Activated CD8-positive, alpha-beta memory T cell treated with anti-CD3 and anti-CD28 coated beads for 36 hours (primary cell): ENCODE measurements at regions not wholly inside any gene's neighbourhood (a gene's known extent, or its start where the extent isn't known, plus 50 kb on each side); places are given as distances from the start of the nearest gene placed in this dataset.

Source experiments
- CTCF ChIA-PET: fragments of 350-600 bp; sonication (Branson Sonifier 250); formaldehyde crosslinking; loops from one replicate; lab custom pipeline; 2021; ENCODE audit warnings: antibody characterized with exemption; lab: Charles Lee
- POLR2A ChIA-PET: fragments of 350-600 bp; sonication (Branson Sonifier 250); formaldehyde crosslinking; loops from one replicate; lab custom pipeline; 2021; ENCODE audit warnings: antibody characterized with exemption; lab: Charles Lee

DNA sequence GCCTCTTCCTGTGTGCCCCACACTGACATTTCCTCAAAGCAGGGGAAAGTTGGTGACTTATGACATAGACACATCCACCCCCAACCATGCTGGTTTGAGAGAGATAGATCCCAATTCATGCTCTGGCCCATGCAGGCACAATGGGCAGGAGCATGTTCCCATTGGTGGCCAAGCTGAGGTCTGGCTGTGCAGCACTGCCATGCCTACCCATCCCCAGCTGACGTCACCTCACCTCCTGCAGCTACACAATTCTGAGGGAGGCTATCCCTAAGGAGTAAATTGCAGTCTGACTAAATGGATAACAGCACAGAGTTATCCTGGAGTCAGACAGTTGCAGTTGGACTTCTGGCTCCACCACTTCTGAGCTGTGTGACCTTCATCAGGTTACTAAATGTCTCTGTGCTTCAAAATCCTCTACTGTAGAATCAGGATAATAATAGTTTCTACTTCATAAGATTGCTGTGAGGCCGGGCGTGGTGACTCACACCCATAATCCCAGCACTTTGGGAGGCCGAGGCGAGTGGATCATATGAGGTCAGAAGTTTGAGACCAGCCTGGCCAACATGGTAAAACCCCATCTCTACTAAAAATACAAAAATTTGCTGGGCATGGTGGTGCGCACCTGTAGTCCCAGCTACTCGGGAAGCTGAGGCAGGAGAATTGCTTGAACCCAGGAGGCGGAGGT lies 323.9 kb downstream of the BCL11B start:
- ChIA-PET POLR2A (no interaction called here), CTCF (no interaction called here)

- CTCF ChIA-PET: no interaction called here
- POLR2A ChIA-PET: no interaction called here
These were observed 322.9 kb downstream of the BCL11B start for GRCh38 chr14:98949051-98949450.

GRCh38 chr14:98949481-98950135 lies 322.4 kb downstream of the BCL11B start:
- CTCF ChIA-PET: no interaction called here

GRCh38 chr14:98950353-98950895 lies 321.6 kb downstream of the BCL11B start:
- ChIA-PET CTCF (no interaction called here), POLR2A (no interaction called here)

More at GRCh38 chr14:98949481-98950135, 322.4 kb downstream of the BCL11B start:
- POLR2A ChIA-PET: no interaction called here

GRCh38 chr14:98951031-98951430 lies 321.0 kb downstream of the BCL11B start:
- CTCF ChIA-PET: no interaction called here

DNA sequence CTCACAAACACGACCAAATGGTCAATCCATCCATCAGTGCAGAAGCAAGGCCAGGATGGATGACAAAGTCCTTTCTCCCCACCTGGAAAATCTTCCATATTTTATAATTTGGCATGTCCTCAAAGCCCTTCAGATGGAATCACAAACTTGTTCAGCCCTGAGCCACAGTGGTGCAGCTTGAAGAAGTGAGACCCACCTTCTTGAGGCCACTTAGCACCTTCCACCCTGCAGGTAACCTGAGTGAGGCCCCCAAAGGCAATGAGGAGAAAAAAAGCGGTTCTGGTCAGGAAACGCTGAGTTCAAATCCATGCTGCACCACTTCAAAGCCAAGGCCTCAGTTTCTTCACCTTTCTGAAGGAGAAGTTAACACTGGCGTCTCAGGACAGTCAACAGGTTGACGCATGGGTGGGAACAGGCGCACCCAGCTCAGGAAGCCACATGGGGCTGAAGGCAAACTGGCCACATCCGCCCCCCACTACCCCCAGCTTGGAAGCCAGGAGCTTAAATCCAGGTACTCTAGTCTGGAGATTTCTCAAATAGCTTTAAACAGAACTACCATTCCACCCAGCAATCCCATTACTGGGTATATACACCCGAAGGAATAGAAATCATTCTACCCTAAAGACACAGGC lies 320.4 kb downstream of the BCL11B start:
- ChIA-PET POLR2A (no interaction called here), CTCF (no interaction called here)

More at GRCh38 chr14:98951031-98951430, 321.0 kb downstream of the BCL11B start:
- POLR2A ChIA-PET: no interaction called here

DNA sequence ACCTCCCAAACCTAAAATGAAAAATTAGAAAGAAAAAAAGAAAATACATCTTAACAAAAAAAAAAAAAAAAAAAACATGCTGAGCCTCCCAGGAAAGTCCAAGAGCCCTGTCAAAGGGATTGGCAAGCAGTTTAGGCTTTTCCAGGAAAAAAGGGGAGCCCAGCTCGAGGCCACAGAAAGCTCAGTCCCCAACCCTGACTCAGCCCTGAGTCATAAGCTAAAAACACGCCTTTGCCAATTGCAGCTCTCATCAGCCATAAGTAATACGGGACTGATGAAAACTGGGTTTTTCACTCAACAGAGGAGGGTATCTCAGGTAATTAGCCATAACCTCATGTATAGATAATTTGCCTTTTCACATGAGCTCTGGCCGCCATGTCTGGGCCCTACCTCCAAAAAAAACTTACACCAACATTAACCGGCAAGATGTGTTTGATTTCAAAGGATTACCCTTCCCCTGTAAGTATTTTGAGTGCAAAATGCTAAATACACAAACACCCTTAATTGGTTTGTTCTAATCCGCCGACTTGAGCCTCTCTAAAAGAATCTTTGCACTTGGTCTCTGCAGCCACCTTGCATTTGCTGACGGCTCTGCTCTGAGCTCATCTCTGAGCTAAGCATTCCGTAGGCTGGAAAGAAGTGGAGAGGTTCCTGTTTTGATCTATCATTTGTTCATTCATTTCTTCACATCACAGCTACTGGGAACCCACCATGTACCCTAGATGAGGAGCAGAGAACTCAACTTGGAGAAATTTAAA lies 319.2 kb downstream of the BCL11B start:
- POLR2A ChIA-PET: no interaction called here
- CTCF ChIA-PET: no interaction called here

DNA sequence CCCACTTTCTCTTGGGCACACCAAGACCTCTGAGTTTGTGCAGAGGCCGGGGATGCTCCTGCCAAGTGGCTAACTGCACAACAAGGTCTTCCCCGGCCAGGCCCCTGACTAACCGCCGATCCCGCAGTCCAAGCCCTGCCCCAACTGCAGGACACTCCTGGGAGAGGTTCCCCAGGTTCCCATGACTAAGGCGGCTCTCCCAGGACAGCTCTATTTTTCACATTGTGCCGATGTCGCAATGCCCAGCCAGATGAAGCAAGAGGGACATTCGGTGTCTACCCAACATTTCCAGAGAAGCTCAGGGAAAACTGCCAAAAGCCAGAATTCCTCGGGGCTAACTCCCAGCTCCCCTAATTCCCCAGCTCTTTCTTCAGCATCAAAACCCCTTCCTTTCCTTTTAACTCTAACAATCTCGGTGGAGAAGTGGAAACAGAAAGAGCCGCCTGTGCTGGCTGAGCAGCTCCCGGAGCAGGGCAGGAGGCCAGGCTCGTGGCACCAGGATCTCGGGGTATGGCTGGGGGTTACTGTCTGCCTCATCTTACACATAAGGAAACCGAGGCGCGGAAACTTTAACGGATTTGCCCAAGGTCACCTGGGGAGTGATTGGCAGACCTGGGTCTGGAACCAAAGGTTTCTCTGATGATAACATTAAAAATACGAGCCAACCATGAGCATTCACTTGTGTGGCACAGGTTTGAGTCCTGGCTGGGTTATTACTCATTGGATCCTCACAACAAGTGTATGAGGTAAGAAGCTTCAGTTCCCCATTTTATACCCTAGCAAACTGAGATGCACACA lies 318.2 kb downstream of the BCL11B start:
- POLR2A ChIA-PET: no interaction called here
- CTCF ChIA-PET: no interaction called here

DNA sequence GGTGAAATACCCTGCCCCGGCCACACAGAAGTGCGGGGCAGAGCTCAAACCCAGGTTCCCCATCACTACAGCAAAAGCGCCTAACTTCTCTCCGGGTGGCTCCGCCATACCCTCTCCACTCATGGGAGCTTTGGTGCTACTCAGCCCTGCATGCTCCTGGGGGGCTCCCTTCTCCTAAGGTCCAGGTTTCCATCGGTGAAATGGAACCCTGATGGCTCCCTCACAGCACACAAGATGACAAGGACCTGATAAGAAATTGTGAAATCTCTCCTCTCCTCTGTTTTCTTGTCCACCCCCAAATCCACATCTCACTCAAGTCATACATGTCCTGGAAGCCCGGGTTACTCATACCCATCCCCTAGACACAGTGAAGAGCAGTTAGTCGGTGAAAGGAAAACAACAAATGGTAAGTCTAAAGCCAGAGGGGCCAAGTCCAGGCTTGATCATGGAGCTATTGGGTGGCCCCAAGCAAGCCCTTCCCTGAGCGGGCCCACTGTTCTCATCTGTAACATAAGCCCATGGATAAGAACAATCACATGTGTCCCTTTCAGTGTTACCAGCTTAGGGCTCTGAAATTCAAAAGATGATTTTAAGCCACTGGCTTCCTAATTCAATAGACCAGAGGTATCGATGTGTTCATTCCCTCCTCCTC lies 317.5 kb downstream of the BCL11B start:
- POLR2A ChIA-PET: no interaction called here
- CTCF ChIA-PET: no interaction called here

DNA sequence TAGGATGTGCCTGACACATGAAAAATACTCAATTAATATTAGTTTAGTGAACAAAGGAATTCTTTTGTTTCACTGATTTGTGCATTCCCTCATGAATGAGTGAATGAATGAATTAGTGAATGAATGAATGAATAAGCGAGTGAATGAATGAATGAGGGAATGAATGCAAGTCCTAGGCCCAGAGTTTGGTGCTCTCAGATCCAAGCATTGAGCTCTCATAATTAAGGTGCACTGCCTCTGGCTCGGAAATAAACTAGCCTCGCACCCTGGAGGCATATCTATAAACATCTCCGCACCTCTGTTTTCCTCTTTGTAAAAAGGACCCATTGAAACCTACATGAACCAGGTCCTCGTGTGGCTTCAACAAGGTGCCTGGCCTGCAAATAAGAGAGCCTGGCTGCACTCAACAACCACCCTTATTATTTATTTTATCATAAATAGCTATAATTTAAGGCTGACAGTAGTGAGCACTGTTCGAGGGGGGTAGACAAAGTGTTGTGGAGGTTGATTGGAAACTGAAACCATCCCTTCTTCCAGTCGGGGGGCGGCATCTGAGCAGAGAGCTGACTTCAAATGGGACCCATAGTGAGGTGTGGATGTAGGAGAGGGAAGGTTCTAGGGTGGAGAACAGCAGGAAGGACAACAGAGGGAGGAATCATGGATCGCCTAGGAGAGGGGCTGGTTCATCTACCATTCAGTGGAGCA lies 316.8 kb downstream of the BCL11B start:
- ChIA-PET POLR2A (no interaction called here), CTCF (no interaction called here)

DNA sequence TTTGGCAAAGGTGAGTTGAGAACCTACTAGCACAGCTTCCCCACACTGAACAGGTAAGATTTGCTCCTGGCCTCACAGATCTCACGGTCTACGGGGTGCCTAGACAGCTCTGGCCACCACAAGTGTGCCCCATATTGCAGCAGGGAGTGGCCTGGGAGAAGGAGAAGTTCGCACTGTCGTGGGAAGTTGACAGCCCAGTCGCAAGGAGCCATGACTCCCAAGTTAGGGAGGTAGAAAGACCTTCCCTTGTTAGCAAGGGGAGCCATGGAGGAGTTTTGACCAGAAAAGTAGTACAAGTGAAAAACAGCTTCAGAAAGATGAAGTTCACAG lies 316.3 kb downstream of the BCL11B start:
- CTCF ChIA-PET: no interaction called here
- POLR2A ChIA-PET: no interaction called here

DNA sequence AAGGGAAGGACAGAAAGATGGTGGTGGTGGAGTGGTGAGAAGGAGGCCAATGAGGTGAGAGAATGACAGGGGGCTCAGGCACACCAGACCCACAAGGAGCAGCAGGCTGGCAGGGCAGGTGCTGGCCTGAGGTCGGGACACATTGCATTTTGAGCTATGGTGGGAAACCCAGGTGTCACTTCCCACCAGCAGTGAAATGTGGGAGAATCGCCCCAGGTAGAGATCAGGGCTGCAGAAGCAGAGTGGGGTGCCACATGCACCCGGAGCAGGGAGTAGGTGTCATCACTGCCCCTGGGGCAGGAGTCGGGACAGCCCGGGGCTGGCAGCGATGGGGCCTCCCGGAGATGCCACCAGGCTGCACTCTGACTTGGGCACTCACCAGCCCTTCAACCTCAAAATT lies 315.8 kb downstream of the BCL11B start:
- CTCF ChIA-PET: no interaction called here

GRCh38 chr14:98956661-98957060 lies 315.3 kb downstream of the BCL11B start:
- CTCF ChIA-PET: no interaction called here
- POLR2A ChIA-PET: no interaction called here

More for the DNA sequence above, 315.8 kb downstream of the BCL11B start:
- POLR2A ChIA-PET: no interaction called here

- CTCF ChIA-PET: no interaction called here
- POLR2A ChIA-PET: no interaction called here
These were observed 314.6 kb downstream of the BCL11B start for GRCh38 chr14:98957211-98958047.

- ChIA-PET CTCF (no interaction called here), POLR2A (no interaction called here)
These were observed 313.9 kb downstream of the BCL11B start for GRCh38 chr14:98958048-98958631.

GRCh38 chr14:98958632-98959031 lies 313.4 kb downstream of the BCL11B start:
- POLR2A ChIA-PET: no interaction called here
- CTCF ChIA-PET: no interaction called here

DNA sequence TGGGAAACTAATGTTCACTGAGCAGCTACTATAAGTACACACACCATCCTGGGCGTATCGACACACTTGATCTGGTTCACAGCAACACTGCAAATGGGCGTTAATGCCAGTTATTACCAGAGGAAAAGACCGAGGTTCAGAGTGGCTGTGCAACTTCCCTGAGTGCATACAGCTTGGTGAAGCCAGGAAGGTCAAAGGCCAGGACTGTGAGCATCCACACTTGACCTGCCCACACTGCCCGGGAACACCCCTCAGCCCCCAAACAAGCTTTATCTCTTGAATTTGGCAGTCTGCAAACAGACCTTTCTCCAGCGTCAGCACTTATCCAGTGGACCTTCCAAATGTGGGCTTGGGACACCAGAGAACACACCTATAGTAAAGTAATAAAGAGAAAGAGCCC lies 312.6 kb downstream of the BCL11B start:
- POLR2A ChIA-PET: no interaction called here
- CTCF ChIA-PET: no interaction called here
